Small intestine (tissue), 7 donors: ENCODE measurements at regions not wholly inside any gene's neighbourhood (a gene's known extent, or its start where the extent isn't known, plus 50 kb on each side); places are given as distances from the start of the nearest gene placed in this dataset.

Experiments used
- DNase-seq, 2 donors: peaks; one replicate each; pipeline versions ENCODE4 v3.0.0 to v3.0.0-alpha.2; 2013
- FAIRE-seq: peaks from 2 replicates; lab custom pipeline; 2012; peaks lifted over from hg19 to GRCh38; lab: Jason Lieb, UNC
- H3K27ac ChIP-seq, 3 donors: one replicate each; pipeline ENCODE4 v1.5.1; 2013; ENCODE audit warnings: low read length in 2 of 3, mild to moderate bottlenecking in 2 of 3, control low read depth in 1 of 3, inconsistent platforms in 1 of 3, low read depth in 1 of 3, moderate library complexity in 1 of 3
- H3K27me3 ChIP-seq, 3 donors: one replicate each; pipeline ENCODE4 v1.6.1; 2013; ENCODE audit warnings: low read length in 3 of 3, inconsistent platforms in 1 of 3; ENCODE audit not compliant: control insufficient read depth in 3 of 3, insufficient read depth in 3 of 3
- H3K36me3 ChIP-seq, 3 donors: one replicate each; pipeline ENCODE4 v1.6.1; 2013; ENCODE audit warnings: low read length in 3 of 3, inconsistent platforms in 1 of 3, low read depth in 1 of 3, mild to moderate bottlenecking in 1 of 3, moderate library complexity in 1 of 3; ENCODE audit not compliant: control insufficient read depth in 3 of 3, insufficient read depth in 2 of 3
- H3K4me1 ChIP-seq, 3 donors: one replicate each; pipeline ENCODE4 v1.6.1; 2013; ENCODE audit warnings: low read length in 2 of 3, inconsistent platforms in 1 of 3, low read depth in 1 of 3, mild to moderate bottlenecking in 1 of 3, moderate library complexity in 1 of 3; ENCODE audit not compliant: control insufficient read depth in 3 of 3, insufficient read depth in 2 of 3
- H3K4me3 ChIP-seq, 3 donors: one replicate each; pipeline ENCODE4 v1.5.1; 2013; ENCODE audit warnings: low read length in 3 of 3, control low read depth in 1 of 3, inconsistent platforms in 1 of 3, low read depth in 1 of 3, mild to moderate bottlenecking in 1 of 3, moderate library complexity in 1 of 3
- H3K9me3 ChIP-seq, 2 donors: one replicate each; pipeline ENCODE4 v1.6.1; 2013; ENCODE audit warnings: low read depth in 1 of 2, low read length in 1 of 2; ENCODE audit not compliant: control insufficient read depth in 2 of 2, insufficient read depth in 1 of 2
- WGBS, 3 donors: extraction: QIAGEN DNeasy Blood & Tissue Kit; methylation state at CpG; one replicate each; pipeline ENCODE4 v1.1.7; 2013; 5-methylcytosine and 5-hydroxymethylcytosine counted together
- donor health status: healthy with polysubstance abuse.
- donor health status: control.
- donor health status: control.
- donor health status: Bipolar disorder and iron deficiency.
- donor health status: healthy.

- FAIRE-seq, result no peak
- no peaks in the 10 kb centered on the region for H3K4me1 ChIP-seq
- no peak overlapping the region for H3K27ac ChIP-seq
- H3K4me3 ChIP-seq, result no peak overlapping the region
- no peaks in the 10 kb centered on the region for H3K36me3 ChIP-seq
- H3K9me3 ChIP-seq, result no peaks in the 10 kb centered on the region
- H3K27me3 ChIP-seq, result peaks cover 0 to 2% (median 0%) of the 10 kb centered on the region in 3 donors
- no peak for DNase-seq
- 17 to 48% (median 25%) methylated on average over 5 of the region's 5 CpGs for WGBS, 3 donors
These were observed 267.2 kb upstream of the PFKP start for GRCh38 chr10:2800178-2800577.

- Histone ChIP-seq H3K27ac (no peak overlapping the region), H3K27me3 (peaks cover 0 to 2% (median 0%) of the 10 kb centered on the region in 3 donors), H3K9me3 (no peaks in the 10 kb centered on the region), H3K4me1 (no peaks in the 10 kb centered on the region), H3K36me3 (no peaks in the 10 kb centered on the region), H3K4me3 (no peak overlapping the region)
- DNase-seq (no peak), FAIRE-seq (no peak)
- 34 to 46% (median 41%) methylated on average over 4 of the region's 4 CpGs for WGBS, 3 donors
These were observed 268.9 kb upstream of the PFKP start for GRCh38 chr10:2798336-2799022.

GRCh38 chr10:2791774-2792443 is 275.4 kb upstream of the PFKP start:
- 74 to 79% (median 75%) methylated on average over 3 of the region's 3 CpGs for WGBS, 3 donors
- Histone ChIP-seq H3K36me3 (no peaks in the 10 kb centered on the region), H3K9me3 (no peaks in the 10 kb centered on the region), H3K4me3 (no peak overlapping the region), H3K4me1 (no peaks in the 10 kb centered on the region), H3K27me3 (no peaks in the 10 kb centered on the region), H3K27ac (no peak overlapping the region)
- DNase-seq (no peak), FAIRE-seq (no peak)

GRCh38 chr10:2790396-2791188 is 276.8 kb upstream of the PFKP start:
- H3K27ac ChIP-seq, result no peak overlapping the region
- no peak overlapping the region for H3K4me3 ChIP-seq
- DNase-seq (no peak), FAIRE-seq (no peak)
- 84 to 89% (median 87%) methylated on average over 15 of the region's 15 CpGs for WGBS, 3 donors
- H3K9me3 ChIP-seq, result no peaks in the 10 kb centered on the region
- no peaks in the 10 kb centered on the region for H3K36me3 ChIP-seq
- H3K4me1 ChIP-seq, result no peaks in the 10 kb centered on the region
- no peaks in the 10 kb centered on the region for H3K27me3 ChIP-seq

- Histone ChIP-seq H3K9me3 (no peaks in the 10 kb centered on the region), H3K4me1 (no peaks in the 10 kb centered on the region), H3K27me3 (no peaks in the 10 kb centered on the region), H3K36me3 (no peaks in the 10 kb centered on the region), H3K27ac (no peak overlapping the region), H3K4me3 (no peak overlapping the region)
- 69 to 87% (median 85%) methylated on average over 5 of the region's 5 CpGs for WGBS, 3 donors
- FAIRE-seq (no peak), DNase-seq (no peak)
These were observed 281.1 kb upstream of the PFKP start for GRCh38 chr10:2786251-2786650.

- DNase-seq, result no peak
- no peaks in the 10 kb centered on the region for H3K27me3 ChIP-seq
- FAIRE-seq, result no peak
- H3K4me3 ChIP-seq, result no peak overlapping the region
- H3K27ac ChIP-seq, result no peak overlapping the region
- no peaks in the 10 kb centered on the region for H3K4me1 ChIP-seq
- H3K9me3 ChIP-seq, result no peaks in the 10 kb centered on the region
- WGBS, 3 donors, result 90 to 92% (median 92%) methylated on average over 7 of the region's 7 CpGs
- H3K36me3 ChIP-seq, result no peaks in the 10 kb centered on the region
These were observed 282.6 kb upstream of the PFKP start for GRCh38 chr10:2784766-2785165.

GRCh38 chr10:2782950-2783349 is 284.4 kb upstream of the PFKP start:
- Histone ChIP-seq H3K4me3 (no peak overlapping the region), H3K9me3 (no peaks in the 10 kb centered on the region), H3K27me3 (no peaks in the 10 kb centered on the region), H3K36me3 (no peaks in the 10 kb centered on the region), H3K4me1 (no peaks in the 10 kb centered on the region), H3K27ac (no peak overlapping the region)
- no peak for FAIRE-seq
- WGBS, 3 donors, result 70 to 79% (median 71%) methylated on average over 9 of the region's 9 CpGs
- no peak for DNase-seq

GRCh38 chr10:2782265-2782664 is 285.1 kb upstream of the PFKP start:
- no peak overlapping the region for H3K27ac ChIP-seq
- no peak overlapping the region for H3K4me3 ChIP-seq
- no peaks in the 10 kb centered on the region for H3K9me3 ChIP-seq
- WGBS, 3 donors, result 40 to 64% (median 46%) methylated on average over 3 of the region's 3 CpGs
- H3K36me3 ChIP-seq, result no peaks in the 10 kb centered on the region
- FAIRE-seq, result no peak
- no peak for DNase-seq
- no peaks in the 10 kb centered on the region for H3K27me3 ChIP-seq
- H3K4me1 ChIP-seq, result no peaks in the 10 kb centered on the region
